ENCODE measurements at regions not wholly inside any gene's neighbourhood (a gene's known extent, or its start where the extent isn't known, plus 50 kb on each side); places are given as distances from the start of the nearest gene placed in this dataset.
"Not testable (repeated sequence)": the region's sequence is repeated elsewhere in the genome, so short reads cannot be mapped to it uniquely, and the experiment has no call there.

GRCh38 chr2:87574193-87575119 is 173.4 kb upstream of the PLGLB2 start:
- not testable (repeated sequence) for DNase-seq (ENCODE audit: low read depth)

GRCh38 chr2:87575138-87575537 is 172.7 kb upstream of the PLGLB2 start:
- DNase-seq (ENCODE audit: low read depth) = not testable (repeated sequence)

- not testable (repeated sequence) for DNase-seq (ENCODE audit: low read depth)
Measured at GRCh38 chr2:87577358-87577757, 170.5 kb upstream of the PLGLB2 start.

GRCh38 chr2:87582152-87582551 is 165.7 kb upstream of the PLGLB2 start:
- DNase-seq (ENCODE audit: low read depth) = not testable (repeated sequence)

- not testable (repeated sequence) for DNase-seq (ENCODE audit: low read depth)
Measured at GRCh38 chr2:87582579-87582978, 165.3 kb upstream of the PLGLB2 start.

GRCh38 chr2:87583370-87583769 is 164.5 kb upstream of the PLGLB2 start:
- DNase-seq (ENCODE audit: low read depth) = not testable (repeated sequence)

GRCh38 chr2:87583803-87584202 is 164.1 kb upstream of the PLGLB2 start:
- not testable (repeated sequence) for DNase-seq (ENCODE audit: low read depth)

- DNase-seq (ENCODE audit: low read depth) = not testable (repeated sequence)
Measured at GRCh38 chr2:87584268-87584906, 163.5 kb upstream of the PLGLB2 start.

GRCh38 chr2:87587934-87588333 is 160.0 kb upstream of the PLGLB2 start:
- DNase-seq (ENCODE audit: low read depth) = not testable (repeated sequence)

- not testable (repeated sequence) for DNase-seq (ENCODE audit: low read depth)
Measured at GRCh38 chr2:87592974-87593373, 154.9 kb upstream of the PLGLB2 start.

GRCh38 chr2:87593784-87594610 is 153.9 kb upstream of the PLGLB2 start:
- peak; percentile 15 for DNase-seq (ENCODE audit: low read depth)

- not testable (repeated sequence) for DNase-seq (ENCODE audit: low read depth)
Measured at GRCh38 chr2:87594611-87594992, 153.3 kb upstream of the PLGLB2 start.

GRCh38 chr2:87595017-87595416 is 152.9 kb upstream of the PLGLB2 start:
- DNase-seq (ENCODE audit: low read depth) = not testable (repeated sequence)

- DNase-seq (ENCODE audit: low read depth) = not testable (repeated sequence)
Measured at GRCh38 chr2:87600961-87601360, 146.9 kb upstream of the PLGLB2 start.

GRCh38 chr2:87602118-87602517 is 145.8 kb upstream of the PLGLB2 start:
- not testable (repeated sequence) for DNase-seq (ENCODE audit: low read depth)

GRCh38 chr2:87602728-87603127 is 145.2 kb upstream of the PLGLB2 start:
- DNase-seq (ENCODE audit: low read depth) = not testable (repeated sequence)

GRCh38 chr2:87603418-87604278 is 144.2 kb upstream of the PLGLB2 start:
- not testable (repeated sequence) for DNase-seq (ENCODE audit: low read depth)

GRCh38 chr2:87604279-87604818 is 143.5 kb upstream of the PLGLB2 start:
- not testable (repeated sequence) for DNase-seq (ENCODE audit: low read depth)

- DNase-seq (ENCODE audit: low read depth) = not testable (repeated sequence)
Measured at GRCh38 chr2:87604980-87605379, 142.9 kb upstream of the PLGLB2 start.

GRCh38 chr2:87608377-87609166 is 139.3 kb upstream of the PLGLB2 start:
- DNase-seq (ENCODE audit: low read depth) = not testable (repeated sequence)
